HL-60 (cell line): ENCODE measurements at regions not wholly inside any gene's neighbourhood (a gene's known extent, or its start where the extent isn't known, plus 50 kb on each side); places are given as distances from the start of the nearest gene placed in this dataset.

Experiments
- DNase-seq, 2 experiments: peaks; one replicate each; pipeline ENCODE4 v3.0.0-alpha.2; 2010 to 2020; ENCODE audit warnings: low read depth in 1 of 2, low spot score in 1 of 2
- H3K27ac ChIP-seq: fragments of 250-450 bp; sonication (Bioruptor Pico); replicated peaks from 2 replicates; pipeline ENCODE4 v1.5.1; 2020; ENCODE audit warnings: mild to moderate bottlenecking, moderate library complexity
- H3K27me3 ChIP-seq: fragments of 250-450 bp; sonication (Bioruptor Pico); 2 replicates; pipeline ENCODE4 v1.5.1; 2021; ENCODE audit warnings: mild to moderate bottlenecking, moderate library complexity; ENCODE audit not compliant: insufficient read depth, poor library complexity, severe bottlenecking
- H3K4me3 ChIP-seq: replicated peaks from 2 replicates; pipeline ENCODE4 v1.5.1; 2011; ENCODE audit warnings: mild to moderate bottlenecking, control low read depth, low read length; ENCODE audit not compliant: insufficient read depth
- CTCF ChIP-seq: IDR thresholded peaks from one replicate; pipeline ENCODE4 v1.5.1; 2011; ENCODE audit warnings: low read length, control low read depth, inconsistent platforms; ENCODE audit not compliant: insufficient read depth
- GABPA ChIP-seq: IDR thresholded peaks from 2 replicates; pipeline ENCODE4 v1.6.1; 2012; ENCODE audit warnings: low read depth
- POLR2AphosphoS5 ChIP-seq: IDR thresholded peaks from 2 replicates; pipeline ENCODE4 v1.6.1; 2012; ENCODE audit warnings: low read depth
- REST ChIP-seq: IDR thresholded peaks from 2 replicates; pipeline ENCODE4 v1.6.1; 2012; ENCODE audit warnings: low read depth; ENCODE audit not compliant: insufficient replicate concordance
- SPI1 ChIP-seq: IDR thresholded peaks from 2 replicates; pipeline ENCODE4 v1.6.1; 2012; ENCODE audit warnings: low read depth, mild to moderate bottlenecking, borderline replicate concordance

DNA sequence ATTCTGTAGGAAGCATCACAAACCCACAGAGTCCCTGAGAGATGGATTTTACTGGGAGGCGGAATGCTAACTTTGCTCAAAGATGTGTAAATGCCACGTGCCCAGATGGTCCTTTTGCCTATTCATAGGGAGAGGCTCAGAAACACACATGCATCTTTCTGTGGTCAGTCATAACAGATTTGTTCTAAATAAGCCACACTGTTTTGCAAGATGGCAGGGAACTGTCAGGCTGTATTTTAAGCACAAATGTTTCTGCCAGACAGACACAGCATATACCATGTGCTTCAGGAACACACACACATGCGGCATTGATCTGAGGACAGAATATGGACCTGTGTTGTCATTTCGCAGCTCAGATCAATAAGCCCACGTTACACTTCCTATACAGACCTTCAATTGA is 312.0 kb downstream of the GPD2 start:
- Histone ChIP-seq H3K4me3 (no peak overlapping the region), H3K27ac (no peak overlapping the region), H3K27me3 (peaks cover 2% of the 10 kb centered on the region)
- TF ChIP-seq POLR2AphosphoS5 (no peak), REST (no peak), SPI1 (no peak), GABPA (no peak), CTCF (no peak)
- no peak for DNase-seq

- DNase-seq = no peak
Observed at GRCh38 chr2:156752042-156752441, 315.9 kb downstream of the GPD2 start.

GRCh38 chr2:156753766-156754165 is 317.6 kb downstream of the GPD2 start:
- TF ChIP-seq SPI1 (no peak), GABPA (no peak), CTCF (no peak), REST (no peak), POLR2AphosphoS5 (no peak)
- peaks cover 2% of the 10 kb centered on the region for H3K27me3 ChIP-seq
- no peak overlapping the region for H3K27ac ChIP-seq
- no peak overlapping the region for H3K4me3 ChIP-seq
- DNase-seq = no peak

More at GRCh38 chr2:156752042-156752441, 315.9 kb downstream of the GPD2 start:
- H3K27ac ChIP-seq = no peak overlapping the region
- TF ChIP-seq GABPA (no peak), POLR2AphosphoS5 (no peak), CTCF (no peak), SPI1 (no peak), REST (no peak)
- H3K27me3 ChIP-seq = peaks cover 2% of the 10 kb centered on the region
- no peak overlapping the region for H3K4me3 ChIP-seq
